ENCODE measurements at regions not wholly inside any gene's neighbourhood (a gene's known extent, or its start where the extent isn't known, plus 50 kb on each side); places are given as distances from the start of the nearest gene placed in this dataset.

- TF ChIP-seq CTCF (IDR thresholded peaks at IDR 0.05; ENCODE audit: low read depth, low read length, poor library complexity, severe bottlenecking) (no peak), EZH2phosphoT487 (IDR thresholded peaks at IDR 0.05; ENCODE audit: borderline replicate concordance, low read length) (no peak)
Observed at GRCh38 chr20:56945901-56946300, 316.8 kb downstream of the TFAP2C start.
